ENCODE measurements at regions not wholly inside any gene's neighbourhood (a gene's known extent, or its start where the extent isn't known, plus 50 kb on each side); places are given as distances from the start of the nearest gene placed in this dataset.
"Not testable (repeated sequence)": the region's sequence is repeated elsewhere in the genome, so short reads cannot be mapped to it uniquely, and the experiment has no call there.

DNA sequence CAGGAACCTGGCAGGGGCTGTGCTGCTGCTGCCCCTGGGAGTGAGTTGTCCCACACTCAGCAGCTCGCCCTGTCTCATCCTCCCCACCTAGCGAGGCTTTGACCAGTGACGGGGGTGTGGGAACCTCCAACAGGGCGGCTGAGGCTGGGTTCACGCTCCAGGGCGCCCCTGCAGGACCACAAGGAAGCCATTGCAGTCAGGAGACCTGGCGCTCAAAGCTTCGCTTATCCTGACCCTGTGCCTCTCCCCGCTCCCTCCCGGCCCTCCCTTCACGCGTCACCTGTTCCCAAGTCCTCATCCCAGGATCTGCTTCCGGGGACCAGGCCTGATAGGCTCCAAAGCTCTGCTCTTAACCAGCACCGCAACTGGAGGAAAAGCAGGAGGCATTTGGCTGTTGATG is 272.0 kb upstream of the SFSWAP start:
- no peak for DNase-seq (ENCODE audit: low read depth)
- TF ChIP-seq, protein P1, sequence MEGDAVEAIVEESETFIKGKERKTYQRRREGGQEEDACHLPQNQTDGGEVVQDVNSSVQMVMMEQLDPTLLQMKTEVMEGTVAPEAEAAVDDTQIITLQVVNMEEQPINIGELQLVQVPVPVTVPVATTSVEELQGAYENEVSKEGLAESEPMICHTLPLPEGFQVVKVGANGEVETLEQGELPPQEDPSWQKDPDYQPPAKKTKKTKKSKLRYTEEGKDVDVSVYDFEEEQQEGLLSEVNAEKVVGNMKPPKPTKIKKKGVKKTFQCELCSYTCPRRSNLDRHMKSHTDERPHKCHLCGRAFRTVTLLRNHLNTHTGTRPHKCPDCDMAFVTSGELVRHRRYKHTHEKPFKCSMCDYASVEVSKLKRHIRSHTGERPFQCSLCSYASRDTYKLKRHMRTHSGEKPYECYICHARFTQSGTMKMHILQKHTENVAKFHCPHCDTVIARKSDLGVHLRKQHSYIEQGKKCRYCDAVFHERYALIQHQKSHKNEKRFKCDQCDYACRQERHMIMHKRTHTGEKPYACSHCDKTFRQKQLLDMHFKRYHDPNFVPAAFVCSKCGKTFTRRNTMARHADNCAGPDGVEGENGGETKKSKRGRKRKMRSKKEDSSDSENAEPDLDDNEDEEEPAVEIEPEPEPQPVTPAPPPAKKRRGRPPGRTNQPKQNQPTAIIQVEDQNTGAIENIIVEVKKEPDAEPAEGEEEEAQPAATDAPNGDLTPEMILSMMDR (conservative IDR thresholded peaks at IDR 0.05; ENCODE audit: low read depth, low read length), result no peak
- no peak overlapping the region for H3K4me3 ChIP-seq (ENCODE audit: low read depth, low read length)

GRCh38 chr12:131439752-131440151 is 271.1 kb upstream of the SFSWAP start:
- H3K4me3 ChIP-seq (ENCODE audit: low read depth, low read length); DNase-seq (ENCODE audit: low read depth): not testable (repeated sequence)

- not testable (repeated sequence) for H3K4me3 ChIP-seq (ENCODE audit: low read depth, low read length); DNase-seq (ENCODE audit: low read depth)
Observed at GRCh38 chr12:131440209-131441059, 270.5 kb upstream of the SFSWAP start.

DNA sequence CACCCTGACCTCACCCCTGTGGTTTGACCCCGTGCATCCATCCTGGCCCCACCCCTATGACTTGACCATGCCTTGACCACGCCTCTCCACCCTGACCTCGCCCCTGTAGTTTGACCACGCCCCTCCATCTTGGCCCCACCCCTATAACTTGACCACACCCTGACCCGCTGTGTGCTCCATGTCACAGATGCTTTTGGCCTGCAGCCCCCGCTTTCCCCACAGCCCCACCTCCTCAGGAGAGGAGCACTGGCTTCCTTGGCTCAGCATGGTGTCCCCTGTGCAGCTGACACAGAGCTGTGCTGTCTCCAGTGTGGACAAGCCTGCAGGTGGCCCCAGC is 269.9 kb upstream of the SFSWAP start:
- DNase-seq (ENCODE audit: low read depth), result no peak
- TF ChIP-seq, protein P1 (conservative IDR thresholded peaks at IDR 0.05; ENCODE audit: low read depth, low read length), result no peak
- no peak overlapping the region for H3K4me3 ChIP-seq (ENCODE audit: low read depth, low read length)

DNA sequence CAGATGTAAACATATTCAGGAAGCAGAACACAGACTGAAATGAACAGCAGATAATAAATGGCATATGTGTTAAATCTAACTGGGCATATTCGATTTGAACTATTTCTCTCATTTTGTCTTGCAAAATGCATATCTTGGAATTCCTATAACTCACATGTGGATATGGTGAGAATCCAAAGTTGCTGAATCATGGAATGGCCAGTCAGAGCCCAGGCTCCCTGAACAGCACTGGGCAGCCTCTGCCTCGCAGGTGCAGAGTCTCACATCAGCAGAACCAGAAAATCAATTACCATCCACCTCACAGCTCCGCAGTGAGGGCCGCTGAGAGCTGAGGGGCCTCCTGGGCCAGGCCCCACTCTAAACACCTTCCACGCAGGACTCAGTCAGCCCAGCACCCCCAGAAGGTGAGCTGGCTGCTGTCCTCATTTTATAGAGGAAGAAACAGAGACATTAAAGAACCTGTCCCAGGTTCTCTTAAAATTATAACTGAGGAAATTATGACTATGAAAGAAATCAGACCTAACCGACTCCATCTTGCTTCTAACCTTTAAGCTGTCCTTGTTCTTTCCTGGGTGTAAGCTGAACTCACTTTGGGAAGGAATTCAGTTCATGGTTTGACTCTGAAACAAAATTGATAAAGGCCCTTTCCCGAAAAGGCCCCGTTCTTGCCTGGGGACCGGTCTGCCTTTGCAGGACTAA is 269.1 kb upstream of the SFSWAP start:
- DNase-seq (ENCODE audit: low read depth), result no peak
- TF ChIP-seq, protein P1 (conservative IDR thresholded peaks at IDR 0.05; ENCODE audit: low read depth, low read length), result no peak
- no peak overlapping the region for H3K4me3 ChIP-seq (ENCODE audit: low read depth, low read length)

GRCh38 chr12:131442337-131442918 is 268.5 kb upstream of the SFSWAP start:
- DNase-seq (ENCODE audit: low read depth), result no peak
- TF ChIP-seq, protein P1 (conservative IDR thresholded peaks at IDR 0.05; ENCODE audit: low read depth, low read length), result no peak
- no peak overlapping the region for H3K4me3 ChIP-seq (ENCODE audit: low read depth, low read length)

- TF ChIP-seq, protein P1 (conservative IDR thresholded peaks at IDR 0.05; ENCODE audit: low read depth, low read length), result no peak
- no peak for DNase-seq (ENCODE audit: low read depth)
- no peak overlapping the region for H3K4me3 ChIP-seq (ENCODE audit: low read depth, low read length)
Observed at GRCh38 chr12:131443019-131444000, 267.6 kb upstream of the SFSWAP start.

All from choroid plexus epithelial cell (primary cell).